H9 (cell line): ENCODE measurements at regions not wholly inside any gene's neighbourhood (a gene's known extent, or its start where the extent isn't known, plus 50 kb on each side); places are given as distances from the start of the nearest gene placed in this dataset.

Experiments used
- DNase-seq: peaks from one replicate; pipeline ENCODE4 v3.0.0-alpha.2; 2017
- H2AFZ ChIP-seq: one replicate; pipeline ENCODE4 v1.6.1; 2013; ENCODE audit warnings: mild to moderate bottlenecking, low read length, control low read depth, moderate library complexity
- H2AK5ac ChIP-seq: 2 replicates; pipeline ENCODE4 v1.6.1; 2013; ENCODE audit warnings: low read length, control low read depth, mixed read lengths; ENCODE audit not compliant: insufficient read length
- H2BK120ac ChIP-seq: one replicate; pipeline ENCODE4 v1.6.1; 2013; ENCODE audit warnings: low read depth, mild to moderate bottlenecking, low read length, control low read depth, inconsistent platforms; ENCODE audit not compliant: poor library complexity, severe bottlenecking
- H2BK12ac ChIP-seq: 2 replicates; pipeline ENCODE4 v1.6.1; 2013; ENCODE audit warnings: low read length, control low read depth, mixed read lengths, low read depth; ENCODE audit not compliant: insufficient read length
- H2BK15ac ChIP-seq: 2 replicates; pipeline ENCODE4 v1.6.1; 2013; ENCODE audit warnings: low read depth, low read length, control low read depth
- H2BK20ac ChIP-seq: one replicate; pipeline ENCODE4 v1.6.1; 2013; ENCODE audit warnings: low read depth, mild to moderate bottlenecking, low read length, control low read depth, inconsistent platforms; ENCODE audit not compliant: poor library complexity, severe bottlenecking
- H2BK5ac ChIP-seq: 2 replicates; pipeline ENCODE4 v1.6.1; 2013; ENCODE audit warnings: low read length, control low read depth, mixed read lengths; ENCODE audit not compliant: insufficient read length
- H3K14ac ChIP-seq: 2 replicates; pipeline ENCODE4 v1.6.1; 2013; ENCODE audit warnings: low read length, control low read depth; ENCODE audit not compliant: insufficient read depth
- H3K18ac ChIP-seq: 2 replicates; pipeline ENCODE4 v1.6.1; 2013; ENCODE audit warnings: low read depth, mild to moderate bottlenecking, mixed read lengths, low read length, control low read depth; ENCODE audit not compliant: insufficient read length
- H3K23ac ChIP-seq: 2 replicates; pipeline ENCODE4 v1.6.1; 2013; ENCODE audit warnings: low read length, control low read depth, mixed read lengths, low read depth; ENCODE audit not compliant: insufficient read length
- H3K23me2 ChIP-seq: 2 replicates; pipeline ENCODE4 v1.6.1; 2013; ENCODE audit warnings: low read depth, mild to moderate bottlenecking, mixed read lengths, low read length, control low read depth; ENCODE audit not compliant: insufficient read length, poor library complexity, severe bottlenecking
- H3K27ac ChIP-seq: 2 replicates; pipeline ENCODE4 v1.5.1; 2013; ENCODE audit warnings: low read length, control low read depth, mixed read lengths, low read depth; ENCODE audit not compliant: insufficient read length
- H3K27me3 ChIP-seq: 2 replicates; pipeline ENCODE4 v1.6.1; 2013; ENCODE audit warnings: low read length, control low read depth, inconsistent platforms; ENCODE audit not compliant: insufficient read depth
- H3K4ac ChIP-seq: 2 replicates; pipeline ENCODE4 v1.6.1; 2013; ENCODE audit warnings: low read depth, mild to moderate bottlenecking, control low read depth, inconsistent platforms, low read length, moderate library complexity
- H3K4me1 ChIP-seq: 2 replicates; pipeline ENCODE4 v1.6.1; 2013; ENCODE audit warnings: low read length, control low read depth, inconsistent platforms; ENCODE audit not compliant: insufficient read depth
- H3K4me2 ChIP-seq: 2 replicates; pipeline ENCODE4 v1.6.1; 2013; ENCODE audit warnings: low read length, control low read depth, mixed read lengths; ENCODE audit not compliant: insufficient read length, insufficient read depth
- H3K56ac ChIP-seq: 2 replicates; pipeline ENCODE4 v1.6.1; 2013; ENCODE audit warnings: low read depth, mild to moderate bottlenecking, mixed read lengths, low read length, control low read depth; ENCODE audit not compliant: insufficient read length
- H3K79me1 ChIP-seq: 2 replicates; pipeline ENCODE4 v1.6.1; 2013; ENCODE audit warnings: low read depth, mild to moderate bottlenecking, moderate library complexity, low read length, control low read depth, inconsistent platforms; ENCODE audit not compliant: insufficient read depth, poor library complexity, severe bottlenecking
- H3K79me2 ChIP-seq: 2 replicates; pipeline ENCODE4 v1.6.1; 2013; ENCODE audit warnings: low read length, control low read depth, inconsistent platforms; ENCODE audit not compliant: insufficient read depth
- H3K9ac ChIP-seq: 2 replicates; pipeline ENCODE4 v1.6.1; 2013; ENCODE audit warnings: low read length, control low read depth, mixed read lengths; ENCODE audit not compliant: insufficient read length; ENCODE audit errors: extremely low read depth
- H3K9me3 ChIP-seq: one replicate; pipeline ENCODE4 v1.6.1; 2013; ENCODE audit warnings: low read depth, low read length, inconsistent platforms; ENCODE audit not compliant: control insufficient read depth
- H3T11ph ChIP-seq: one replicate; pipeline ENCODE4 v1.6.1; 2013; ENCODE audit warnings: mild to moderate bottlenecking, low read length, control low read depth, inconsistent platforms
- H4K20me1 ChIP-seq: one replicate; pipeline ENCODE4 v1.6.1; 2013; ENCODE audit not compliant: control insufficient read depth, insufficient read length, insufficient read depth
- H4K5ac ChIP-seq: 2 replicates; pipeline ENCODE4 v1.6.1; 2013; ENCODE audit warnings: low read depth, mild to moderate bottlenecking, mixed read lengths, low read length, control low read depth; ENCODE audit not compliant: insufficient read length
- H4K8ac ChIP-seq: replicated peaks from 2 replicates; pipeline ENCODE4 v1.6.1; 2013; ENCODE audit warnings: low read length, control low read depth, mixed read lengths, low read depth; ENCODE audit not compliant: insufficient read length
- H4K91ac ChIP-seq: 2 replicates; pipeline ENCODE4 v1.6.1; 2013; ENCODE audit warnings: low read depth, mild to moderate bottlenecking, moderate library complexity, mixed read lengths, low read length, control low read depth; ENCODE audit not compliant: insufficient read length
- H3K27ac Mint-ChIP-seq, 3 experiments: 2 replicates in 2 of 3; 3 replicates in 1 of 3; pipeline ENCODE4 v1.8.0; 2020 to 2021; ENCODE audit warnings: mixed read lengths in 3 of 3, mild to moderate bottlenecking in 1 of 3, moderate library complexity in 1 of 3
- H3K27me3 Mint-ChIP-seq: 2 replicates; pipeline ENCODE4 v1.8.0; 2021; ENCODE audit warnings: low read depth, mild to moderate bottlenecking, moderate library complexity, mixed read lengths
- H3K36me3 Mint-ChIP-seq, 3 experiments: 2 replicates in 2 of 3; 3 replicates in 1 of 3; pipeline ENCODE4 v1.8.0; 2020 to 2021; ENCODE audit warnings: low read depth in 3 of 3, mixed read lengths in 3 of 3; ENCODE audit not compliant: insufficient read depth in 1 of 3
- H3K4me1 Mint-ChIP-seq, 2 experiments: 2 replicates each; pipeline ENCODE4 v1.8.0; 2020; ENCODE audit warnings: mixed read lengths in 2 of 2
- H3K4me3 Mint-ChIP-seq, 2 experiments: 2 replicates in 1 of 2; 3 replicates in 1 of 2; pipeline ENCODE4 v1.8.0; 2020 to 2021; ENCODE audit warnings: mild to moderate bottlenecking in 2 of 2, mixed read lengths in 2 of 2, moderate library complexity in 1 of 2
- H3K9me3 Mint-ChIP-seq, 2 experiments: 2 replicates in 1 of 2; 3 replicates in 1 of 2; pipeline ENCODE4 v1.8.0; 2020; ENCODE audit warnings: mild to moderate bottlenecking in 2 of 2, mixed read lengths in 2 of 2, moderate library complexity in 1 of 2
- WGBS: extraction: QIAGEN DNeasy Blood & Tissue Kit; methylation state at CpG from one replicate; pipeline ENCODE4 v1.1.7; 2013; ENCODE audit warnings: missing lambda C conversion rate, low lambda C conversion rate, mixed read lengths; ENCODE audit not compliant: insufficient read length; ENCODE audit errors: extremely low coverage; 5-methylcytosine and 5-hydroxymethylcytosine counted together
- TF ChIP-seq, protein P1 (sequence below): fragments of 200-600 bp; sonication (generic); conservative IDR thresholded peaks from 3 replicates; pipeline ENCODE4 v1.8.0; 2021; ENCODE audit warnings: antibody characterized with exemption, mild to moderate bottlenecking

DNA sequence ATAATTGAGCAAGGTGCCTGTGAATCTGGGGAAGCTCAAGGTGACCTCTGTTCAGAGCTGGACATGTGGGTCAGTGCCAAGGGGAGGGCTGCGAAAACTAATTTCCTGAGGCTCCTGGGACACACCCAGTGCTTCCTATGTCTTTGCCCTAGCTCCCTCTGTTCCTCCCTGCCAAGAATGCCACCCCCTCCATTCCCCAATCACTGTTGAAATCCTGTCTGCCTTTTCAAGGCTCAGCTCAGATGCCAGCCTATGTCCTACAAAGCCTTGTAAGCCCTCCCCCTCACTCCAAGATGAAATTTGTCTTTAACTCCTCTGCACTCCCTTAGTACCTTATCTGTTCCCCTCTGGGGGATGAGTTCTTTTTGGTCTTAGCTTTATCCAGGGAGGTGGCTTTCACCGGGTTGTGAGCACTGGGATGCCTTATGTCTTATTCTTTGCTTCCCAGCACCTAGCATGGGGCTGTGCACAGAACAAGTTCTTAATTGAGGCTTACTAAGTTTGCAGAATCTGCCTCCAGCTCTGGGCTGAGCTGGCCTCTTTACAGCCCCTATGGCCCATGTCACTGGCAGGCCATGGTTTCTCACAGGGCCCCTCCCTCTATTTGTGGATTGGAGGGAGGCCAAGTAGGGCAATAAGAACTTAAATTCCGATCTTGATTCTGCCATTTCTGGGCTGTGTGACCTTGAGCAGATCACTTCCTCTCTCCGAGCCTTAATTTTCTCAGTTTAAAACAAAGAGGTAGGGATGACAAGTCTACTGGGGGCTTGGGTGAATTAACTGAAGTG, 51.5 kb upstream of the EPB41L1 start:
- no peaks in the 10 kb centered on the region for H3K4me1 ChIP-seq
- no peak for DNase-seq
- H3K9me3 ChIP-seq: no peaks in the 10 kb centered on the region
- no peak overlapping the region for H2BK20ac ChIP-seq
- no peak overlapping the region for H3T11ph ChIP-seq
- Mint-ChIP-seq H3K4me1 (peaks cover 14 to 15% of the 10 kb centered on the region in 2 experiments), H3K36me3 (no peaks in the 10 kb centered on the region), H3K27ac (no peak overlapping the region), H3K9me3 (no peaks in the 10 kb centered on the region; a peak in 1 of 5 replicates), H3K27me3 (peaks cover 77% of the 10 kb centered on the region), H3K4me3 (no peak overlapping the region)
- H4K91ac ChIP-seq: no peak overlapping the region
- TF ChIP-seq, protein P1, sequence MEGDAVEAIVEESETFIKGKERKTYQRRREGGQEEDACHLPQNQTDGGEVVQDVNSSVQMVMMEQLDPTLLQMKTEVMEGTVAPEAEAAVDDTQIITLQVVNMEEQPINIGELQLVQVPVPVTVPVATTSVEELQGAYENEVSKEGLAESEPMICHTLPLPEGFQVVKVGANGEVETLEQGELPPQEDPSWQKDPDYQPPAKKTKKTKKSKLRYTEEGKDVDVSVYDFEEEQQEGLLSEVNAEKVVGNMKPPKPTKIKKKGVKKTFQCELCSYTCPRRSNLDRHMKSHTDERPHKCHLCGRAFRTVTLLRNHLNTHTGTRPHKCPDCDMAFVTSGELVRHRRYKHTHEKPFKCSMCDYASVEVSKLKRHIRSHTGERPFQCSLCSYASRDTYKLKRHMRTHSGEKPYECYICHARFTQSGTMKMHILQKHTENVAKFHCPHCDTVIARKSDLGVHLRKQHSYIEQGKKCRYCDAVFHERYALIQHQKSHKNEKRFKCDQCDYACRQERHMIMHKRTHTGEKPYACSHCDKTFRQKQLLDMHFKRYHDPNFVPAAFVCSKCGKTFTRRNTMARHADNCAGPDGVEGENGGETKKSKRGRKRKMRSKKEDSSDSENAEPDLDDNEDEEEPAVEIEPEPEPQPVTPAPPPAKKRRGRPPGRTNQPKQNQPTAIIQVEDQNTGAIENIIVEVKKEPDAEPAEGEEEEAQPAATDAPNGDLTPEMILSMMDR: no peak
- H2AK5ac ChIP-seq: no peak overlapping the region
- no peaks in the 10 kb centered on the region for H3K79me1 ChIP-seq
- no peak overlapping the region for H3K14ac ChIP-seq
- no peak overlapping the region for H2AFZ ChIP-seq
- no peak overlapping the region for H3K4ac ChIP-seq
- H3K4me2 ChIP-seq: no peak overlapping the region
- no peak overlapping the region for H3K27ac ChIP-seq
- H2BK12ac ChIP-seq: no peak overlapping the region
- no peaks in the 10 kb centered on the region for H3K23me2 ChIP-seq
- H3K27me3 ChIP-seq: peaks cover 28% of the 10 kb centered on the region; the same call in 1 of the 2 replicates
- no peak overlapping the region for H3K23ac ChIP-seq
- H2BK15ac ChIP-seq: no peak overlapping the region
- no peak overlapping the region for H3K56ac ChIP-seq
- no peak overlapping the region for H2BK120ac ChIP-seq
- H4K8ac ChIP-seq: no peak overlapping the region
- H3K79me2 ChIP-seq: no peaks in the 10 kb centered on the region
- H3K18ac ChIP-seq: no peak overlapping the region
- H3K9ac ChIP-seq: no peak overlapping the region
- WGBS: no CpG with 5 or more reads among the region's 4 CpGs
- no peaks in the 10 kb centered on the region for H4K20me1 ChIP-seq
- H4K5ac ChIP-seq: no peak overlapping the region
- H2BK5ac ChIP-seq: no peak overlapping the region
